22Rv1 (cell line): ENCODE measurements at regions not wholly inside any gene's neighbourhood (a gene's known extent, or its start where the extent isn't known, plus 50 kb on each side); places are given as distances from the start of the nearest gene placed in this dataset.

ENCODE experiments used
- ZFX ChIP-seq: fragments of 450-650 bp; IDR thresholded peaks from 2 replicates; pipeline ENCODE4 v1.6.1; 2017; ENCODE audit warnings: antibody characterized with exemption, borderline replicate concordance
- TF ChIP-seq, protein P1 (sequence below): fragments of 450-650 bp; IDR thresholded peaks from 2 replicates; pipeline ENCODE4 v1.5.1; 2017; ENCODE audit warnings: mild to moderate bottlenecking

DNA sequence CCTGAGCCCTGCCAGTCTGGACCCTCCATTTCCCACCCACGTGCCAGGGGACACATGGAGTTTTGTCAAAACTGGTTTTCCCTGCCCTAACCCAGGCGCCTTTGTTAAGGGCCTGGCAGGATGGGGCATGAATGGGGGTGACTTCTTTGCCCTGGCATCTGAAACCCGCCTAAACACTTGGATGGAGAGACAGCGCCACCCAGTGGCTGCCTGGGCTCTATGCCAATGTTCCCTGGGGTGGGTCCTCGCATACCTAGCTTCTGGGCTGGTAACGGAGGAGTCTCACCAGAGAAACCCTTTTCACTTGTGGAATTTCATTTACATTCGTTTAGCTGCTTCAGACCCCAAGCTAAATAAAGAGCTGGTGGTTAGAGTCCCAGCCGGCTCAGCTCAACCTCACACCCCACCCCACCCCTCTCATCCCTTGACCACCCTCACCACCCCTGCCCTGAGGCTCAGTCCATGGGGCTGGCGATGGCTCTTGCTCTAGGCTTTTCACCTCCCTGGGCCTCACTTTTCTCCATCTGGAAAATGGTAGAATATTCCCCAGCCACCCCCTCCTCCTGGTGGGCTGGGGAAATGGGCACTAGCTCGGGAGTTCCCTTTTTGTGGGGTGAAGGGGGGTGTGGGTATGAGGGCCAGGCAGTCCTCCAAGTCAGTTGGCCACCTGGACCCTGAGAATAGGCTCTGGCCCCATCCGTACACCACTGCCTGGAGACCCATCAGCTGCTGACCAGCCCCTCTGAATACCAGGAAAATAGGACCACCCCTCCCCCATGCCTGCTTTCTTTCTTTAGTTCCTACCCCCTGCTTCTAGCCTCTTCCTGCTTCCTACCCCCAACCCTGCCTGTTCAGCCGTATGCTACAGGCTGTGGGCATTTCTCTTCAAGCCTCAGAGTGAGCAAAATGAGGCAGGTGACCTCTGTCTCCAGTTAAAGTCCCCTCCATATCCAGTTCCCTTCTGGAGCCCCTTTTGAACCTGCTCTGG lies 57.1 kb upstream of the PJA1 start:
- TF ChIP-seq, protein P1, sequence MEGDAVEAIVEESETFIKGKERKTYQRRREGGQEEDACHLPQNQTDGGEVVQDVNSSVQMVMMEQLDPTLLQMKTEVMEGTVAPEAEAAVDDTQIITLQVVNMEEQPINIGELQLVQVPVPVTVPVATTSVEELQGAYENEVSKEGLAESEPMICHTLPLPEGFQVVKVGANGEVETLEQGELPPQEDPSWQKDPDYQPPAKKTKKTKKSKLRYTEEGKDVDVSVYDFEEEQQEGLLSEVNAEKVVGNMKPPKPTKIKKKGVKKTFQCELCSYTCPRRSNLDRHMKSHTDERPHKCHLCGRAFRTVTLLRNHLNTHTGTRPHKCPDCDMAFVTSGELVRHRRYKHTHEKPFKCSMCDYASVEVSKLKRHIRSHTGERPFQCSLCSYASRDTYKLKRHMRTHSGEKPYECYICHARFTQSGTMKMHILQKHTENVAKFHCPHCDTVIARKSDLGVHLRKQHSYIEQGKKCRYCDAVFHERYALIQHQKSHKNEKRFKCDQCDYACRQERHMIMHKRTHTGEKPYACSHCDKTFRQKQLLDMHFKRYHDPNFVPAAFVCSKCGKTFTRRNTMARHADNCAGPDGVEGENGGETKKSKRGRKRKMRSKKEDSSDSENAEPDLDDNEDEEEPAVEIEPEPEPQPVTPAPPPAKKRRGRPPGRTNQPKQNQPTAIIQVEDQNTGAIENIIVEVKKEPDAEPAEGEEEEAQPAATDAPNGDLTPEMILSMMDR = peak; percentile 72
- no peak for TF ChIP-seq ZFX
